ENCODE measurements at regions not wholly inside any gene's neighbourhood (a gene's known extent, or its start where the extent isn't known, plus 50 kb on each side); places are given as distances from the start of the nearest gene placed in this dataset.

DNA sequence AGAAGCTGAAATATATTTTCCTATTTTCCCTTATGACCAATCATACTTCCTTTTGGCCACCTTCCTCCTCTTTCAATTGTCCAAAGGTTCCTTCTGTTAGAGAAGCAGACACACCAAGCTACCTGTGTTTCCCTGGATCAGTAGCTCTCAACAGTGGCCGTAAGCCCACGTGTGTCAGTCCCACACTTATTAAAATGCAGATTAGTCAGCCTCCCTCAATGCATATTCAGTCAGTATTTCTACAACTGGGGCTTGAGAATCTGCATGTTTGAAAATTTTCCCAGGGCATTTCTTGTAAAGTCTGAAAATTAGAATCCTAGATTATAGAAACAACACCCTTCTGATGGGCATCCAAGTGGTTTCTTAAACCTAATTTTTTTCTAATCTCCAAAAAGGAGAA lies 54.0 kb upstream of the ITPRID2 start:
- no peak for DNase-seq
- Histone ChIP-seq H3K4me1 (no peaks in the 10 kb centered on the region), H3K4me3 (no peak overlapping the region), H3K27me3 (no peaks in the 10 kb centered on the region), H3K9me3 (no peaks in the 10 kb centered on the region), H3K36me3 (no peaks in the 10 kb centered on the region), H3K27ac (no peak overlapping the region)
- no peak for ATAC-seq (ENCODE audit: low FRiP score in 2 of 2)
- TF ChIP-seq POLR2AphosphoS5 (IDR thresholded peaks at IDR 0.05) (no peak), EP300 (IDR thresholded peaks at IDR 0.05) (no peak), POLR2A (IDR thresholded peaks at IDR 0.05) (no peak)
- TF ChIP-seq, protein P1, sequence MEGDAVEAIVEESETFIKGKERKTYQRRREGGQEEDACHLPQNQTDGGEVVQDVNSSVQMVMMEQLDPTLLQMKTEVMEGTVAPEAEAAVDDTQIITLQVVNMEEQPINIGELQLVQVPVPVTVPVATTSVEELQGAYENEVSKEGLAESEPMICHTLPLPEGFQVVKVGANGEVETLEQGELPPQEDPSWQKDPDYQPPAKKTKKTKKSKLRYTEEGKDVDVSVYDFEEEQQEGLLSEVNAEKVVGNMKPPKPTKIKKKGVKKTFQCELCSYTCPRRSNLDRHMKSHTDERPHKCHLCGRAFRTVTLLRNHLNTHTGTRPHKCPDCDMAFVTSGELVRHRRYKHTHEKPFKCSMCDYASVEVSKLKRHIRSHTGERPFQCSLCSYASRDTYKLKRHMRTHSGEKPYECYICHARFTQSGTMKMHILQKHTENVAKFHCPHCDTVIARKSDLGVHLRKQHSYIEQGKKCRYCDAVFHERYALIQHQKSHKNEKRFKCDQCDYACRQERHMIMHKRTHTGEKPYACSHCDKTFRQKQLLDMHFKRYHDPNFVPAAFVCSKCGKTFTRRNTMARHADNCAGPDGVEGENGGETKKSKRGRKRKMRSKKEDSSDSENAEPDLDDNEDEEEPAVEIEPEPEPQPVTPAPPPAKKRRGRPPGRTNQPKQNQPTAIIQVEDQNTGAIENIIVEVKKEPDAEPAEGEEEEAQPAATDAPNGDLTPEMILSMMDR (IDR thresholded peaks at IDR 0.05) = no peak
- WGBS, 2 donors = 82 to 89% methylated on average over 2 of the region's 2 CpGs

DNA sequence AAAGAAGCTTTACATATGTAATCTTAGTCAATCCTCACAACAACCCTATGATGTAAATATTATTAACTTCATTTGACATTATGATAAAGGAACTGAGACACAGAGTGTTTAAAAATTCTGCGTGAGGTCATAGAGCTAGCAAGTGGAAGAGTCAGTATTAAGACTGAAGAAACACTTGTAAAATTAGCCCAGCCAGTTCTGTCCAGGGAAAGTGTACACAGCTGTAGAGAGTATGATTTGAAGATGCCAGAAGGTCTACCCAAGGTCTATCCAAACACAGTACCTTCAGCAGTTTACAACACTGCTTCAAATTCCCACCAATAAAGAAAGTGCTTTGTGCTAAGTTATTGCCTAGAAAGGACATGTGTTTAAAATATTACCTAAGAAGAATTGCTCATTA lies 51.7 kb upstream of the ITPRID2 start:
- no peak for TF ChIP-seq EP300 (IDR thresholded peaks at IDR 0.05)
- no peak for TF ChIP-seq POLR2A (IDR thresholded peaks at IDR 0.05)
- no peak for TF ChIP-seq POLR2AphosphoS5 (IDR thresholded peaks at IDR 0.05)
- TF ChIP-seq, protein P1 (IDR thresholded peaks at IDR 0.05) = no peak
- Histone ChIP-seq H3K9me3 (no peaks in the 10 kb centered on the region), H3K4me3 (no peak overlapping the region), H3K36me3 (no peaks in the 10 kb centered on the region), H3K4me1 (no peaks in the 10 kb centered on the region), H3K27me3 (no peaks in the 10 kb centered on the region), H3K27ac (no peak overlapping the region)
- no peak for DNase-seq
- WGBS, 2 donors = 76 to 87% methylated on average over 1 of the region's 1 CpG
- no peak for ATAC-seq (ENCODE audit: low FRiP score in 2 of 2)

DNA sequence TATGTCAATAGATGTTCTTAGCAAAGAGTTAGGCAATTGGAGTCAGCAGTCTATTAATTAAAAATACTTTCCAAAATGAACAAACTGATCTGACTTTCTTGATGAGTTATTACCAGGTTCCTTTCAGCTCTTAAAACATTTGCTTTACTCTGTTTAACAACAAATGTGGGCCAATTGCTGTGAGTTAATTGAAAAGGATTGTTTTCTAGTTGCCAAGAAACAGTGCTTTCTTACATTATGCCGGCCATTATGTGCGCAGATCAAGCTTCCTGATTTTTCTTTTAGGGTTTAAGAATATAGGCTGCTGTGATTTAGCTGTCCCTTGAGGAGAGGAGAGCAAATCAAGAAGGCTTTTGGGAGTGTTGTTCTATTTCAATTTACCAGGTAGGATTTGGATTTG lies 50.5 kb upstream of the ITPRID2 start:
- no peaks in the 10 kb centered on the region for H3K36me3 ChIP-seq
- H3K4me1 ChIP-seq = no peaks in the 10 kb centered on the region
- no peak overlapping the region for H3K27ac ChIP-seq
- H3K4me3 ChIP-seq = no peak overlapping the region
- TF ChIP-seq, protein P1 (IDR thresholded peaks at IDR 0.05) = no peak
- TF ChIP-seq EP300 (IDR thresholded peaks at IDR 0.05) (no peak), POLR2AphosphoS5 (IDR thresholded peaks at IDR 0.05) (no peak), POLR2A (IDR thresholded peaks at IDR 0.05) (no peak)
- no peak for DNase-seq
- WGBS, 2 donors = 78 to 80% methylated on average over 2 of the region's 2 CpGs
- H3K27me3 ChIP-seq = no peaks in the 10 kb centered on the region
- H3K9me3 ChIP-seq = no peaks in the 10 kb centered on the region
- no peak for ATAC-seq (ENCODE audit: low FRiP score in 2 of 2)

Small RNA genes in the stretch of these regions (small RNA-seq; reads per million reads assigned to genes)
- 0 reads per million in 4 donors for gene RNU6ATAC19P

Measured in upper lobe of left lung (tissue), 6 donors.